Activated B cell treated with CpG ODN at 0.5 μM for 24 hours (primary cell): ENCODE measurements at regions not wholly inside any gene's neighbourhood (a gene's known extent, or its start where the extent isn't known, plus 50 kb on each side); places are given as distances from the start of the nearest gene placed in this dataset.

Experiments used
- ATAC-seq: fragments of 200-7000 bp; cut with Tn5 transposase; one replicate; pipeline ENCODE4 v1.10.0; 2021; ENCODE audit warnings: low read depth, mild to moderate bottlenecking, moderate library complexity
- CTCF ChIA-PET: fragments of 350-600 bp; sonication (Branson Sonifier 250); formaldehyde crosslinking; loops from one replicate; lab custom pipeline; 2021; ENCODE audit warnings: antibody characterized with exemption; lab: Charles Lee
- POLR2A ChIA-PET: fragments of 350-600 bp; sonication (Branson Sonifier 250); formaldehyde crosslinking; loops from one replicate; lab custom pipeline; 2021; ENCODE audit warnings: antibody characterized with exemption; lab: Charles Lee
- DNase-seq: peaks from one replicate; pipeline ENCODE4 v3.0.0; 2022
- H3K27ac Mint-ChIP-seq: one replicate; pipeline ENCODE4 v1.8.0; 2020; ENCODE audit warnings: mixed read lengths
- H3K27me3 Mint-ChIP-seq: one replicate; pipeline ENCODE4 v1.8.0; 2021; ENCODE audit warnings: mixed read lengths
- H3K36me3 Mint-ChIP-seq: one replicate; pipeline ENCODE4 v1.8.0; 2021; ENCODE audit warnings: low read depth, mixed read lengths
- H3K4me1 Mint-ChIP-seq: one replicate; pipeline ENCODE4 v1.8.0; 2021; ENCODE audit warnings: mixed read lengths
- H3K4me3 Mint-ChIP-seq: one replicate; pipeline ENCODE4 v1.8.0; 2020; ENCODE audit warnings: mild to moderate bottlenecking, mixed read lengths
- H3K9me3 Mint-ChIP-seq: one replicate; pipeline ENCODE4 v1.8.0; 2020; ENCODE audit warnings: mixed read lengths
- intact Hi-C: fragments of 100-400 bp; cut with micrococcal nuclease; formaldehyde crosslinking; loops from one replicate; pipeline ENCODE4 v1.15.1; 2024
- TF ChIP-seq, protein P1 (sequence below): fragments of 200-600 bp; IDR thresholded peaks from one replicate; pipeline ENCODE4 v1.8.0; 2022; ENCODE audit warnings: antibody characterized with exemption, mild to moderate bottlenecking

DNA sequence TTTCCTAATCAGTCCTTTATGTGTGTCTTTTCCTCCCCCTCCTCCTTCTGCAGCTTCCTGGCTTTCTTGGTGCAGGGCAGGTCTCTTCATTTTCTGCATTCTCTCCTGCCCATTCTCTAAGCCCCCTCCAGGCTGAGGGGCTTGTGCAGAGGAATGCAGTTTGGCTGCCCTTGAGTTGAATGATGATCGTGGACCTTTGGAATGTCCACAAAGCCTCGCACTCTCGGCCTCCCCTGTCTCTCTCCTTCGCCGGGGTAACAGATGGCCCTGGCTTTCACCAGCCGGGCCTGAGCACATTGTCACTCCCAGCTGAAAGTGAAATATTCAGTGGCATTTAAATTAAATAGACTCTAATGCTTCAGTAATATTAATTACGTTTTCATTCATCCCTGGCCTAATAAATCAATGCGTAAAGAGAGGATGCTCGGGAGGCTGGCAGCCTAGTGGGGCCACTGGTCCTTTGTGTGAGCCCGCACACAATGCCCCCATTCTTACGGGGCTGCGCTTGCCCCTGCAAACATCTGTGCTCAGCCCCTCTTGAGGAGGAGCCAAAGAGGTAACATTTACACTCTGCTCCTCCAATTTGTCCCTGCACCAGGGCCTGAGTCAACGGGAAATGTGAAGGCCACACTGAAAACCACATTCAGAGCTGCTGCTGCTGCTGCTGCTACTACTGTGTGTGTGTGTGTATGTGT is 64.9 kb upstream of the PAX6 start:
- POLR2A ChIA-PET, result no interaction called here
- H3K36me3 Mint-ChIP-seq, result no peaks in the 10 kb centered on the region
- ATAC-seq (no peak), DNase-seq (no peak)
- intact Hi-C loops, result loop anchor here (10.0 kb wide), 1 partner anchor 631 kb away; no protein-coding TSS in a partner anchor
- CTCF ChIA-PET, result no interaction called here
- TF ChIP-seq, protein P1, sequence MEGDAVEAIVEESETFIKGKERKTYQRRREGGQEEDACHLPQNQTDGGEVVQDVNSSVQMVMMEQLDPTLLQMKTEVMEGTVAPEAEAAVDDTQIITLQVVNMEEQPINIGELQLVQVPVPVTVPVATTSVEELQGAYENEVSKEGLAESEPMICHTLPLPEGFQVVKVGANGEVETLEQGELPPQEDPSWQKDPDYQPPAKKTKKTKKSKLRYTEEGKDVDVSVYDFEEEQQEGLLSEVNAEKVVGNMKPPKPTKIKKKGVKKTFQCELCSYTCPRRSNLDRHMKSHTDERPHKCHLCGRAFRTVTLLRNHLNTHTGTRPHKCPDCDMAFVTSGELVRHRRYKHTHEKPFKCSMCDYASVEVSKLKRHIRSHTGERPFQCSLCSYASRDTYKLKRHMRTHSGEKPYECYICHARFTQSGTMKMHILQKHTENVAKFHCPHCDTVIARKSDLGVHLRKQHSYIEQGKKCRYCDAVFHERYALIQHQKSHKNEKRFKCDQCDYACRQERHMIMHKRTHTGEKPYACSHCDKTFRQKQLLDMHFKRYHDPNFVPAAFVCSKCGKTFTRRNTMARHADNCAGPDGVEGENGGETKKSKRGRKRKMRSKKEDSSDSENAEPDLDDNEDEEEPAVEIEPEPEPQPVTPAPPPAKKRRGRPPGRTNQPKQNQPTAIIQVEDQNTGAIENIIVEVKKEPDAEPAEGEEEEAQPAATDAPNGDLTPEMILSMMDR, result no peak
- H3K27me3 Mint-ChIP-seq, result peaks cover 9% of the 10 kb centered on the region
- H3K4me1 Mint-ChIP-seq, result no peaks in the 10 kb centered on the region
- H3K27ac Mint-ChIP-seq, result no peak overlapping the region
- no peaks in the 10 kb centered on the region for H3K9me3 Mint-ChIP-seq
- no peak overlapping the region for H3K4me3 Mint-ChIP-seq

DNA sequence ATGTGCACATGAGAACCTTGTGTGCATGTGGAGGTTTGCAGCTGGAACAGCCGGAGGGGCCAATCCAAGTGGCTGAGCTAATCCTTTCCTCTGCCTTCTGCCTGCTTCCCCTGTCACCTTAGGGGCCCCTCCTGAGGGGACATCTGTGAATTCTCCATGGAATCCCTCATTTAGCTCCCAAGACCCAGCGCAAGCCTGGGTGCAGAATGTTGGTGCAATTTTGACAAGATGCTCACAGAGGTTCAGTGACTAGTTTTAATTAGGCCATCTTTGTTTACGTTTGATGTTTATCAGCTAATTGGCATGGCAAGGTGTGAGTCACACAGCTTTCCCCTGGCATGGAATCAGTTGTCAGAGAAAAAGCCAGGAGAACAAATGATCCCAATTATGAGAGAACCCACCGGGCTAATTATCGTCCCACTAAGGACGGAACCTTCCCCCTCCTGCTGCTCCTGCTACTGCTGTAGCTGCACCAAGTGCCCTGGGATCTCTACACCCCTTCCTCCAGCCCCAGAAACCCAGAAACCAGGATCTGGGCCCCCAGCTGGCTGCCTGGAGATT is 63.6 kb upstream of the PAX6 start:
- TF ChIP-seq, protein P1, result no peak
- DNase-seq (no peak), ATAC-seq (no peak)
- intact Hi-C loops, result loop anchor here (10.0 kb wide), 1 partner anchor 630 kb away; no protein-coding TSS in a partner anchor
- ChIA-PET CTCF (no interaction called here), POLR2A (no interaction called here)
- no peak overlapping the region for H3K4me3 Mint-ChIP-seq
- H3K27ac Mint-ChIP-seq, result no peak overlapping the region
- peaks cover 9% of the 10 kb centered on the region for H3K27me3 Mint-ChIP-seq
- H3K36me3 Mint-ChIP-seq, result no peaks in the 10 kb centered on the region
- no peaks in the 10 kb centered on the region for H3K4me1 Mint-ChIP-seq
- no peaks in the 10 kb centered on the region for H3K9me3 Mint-ChIP-seq

DNA sequence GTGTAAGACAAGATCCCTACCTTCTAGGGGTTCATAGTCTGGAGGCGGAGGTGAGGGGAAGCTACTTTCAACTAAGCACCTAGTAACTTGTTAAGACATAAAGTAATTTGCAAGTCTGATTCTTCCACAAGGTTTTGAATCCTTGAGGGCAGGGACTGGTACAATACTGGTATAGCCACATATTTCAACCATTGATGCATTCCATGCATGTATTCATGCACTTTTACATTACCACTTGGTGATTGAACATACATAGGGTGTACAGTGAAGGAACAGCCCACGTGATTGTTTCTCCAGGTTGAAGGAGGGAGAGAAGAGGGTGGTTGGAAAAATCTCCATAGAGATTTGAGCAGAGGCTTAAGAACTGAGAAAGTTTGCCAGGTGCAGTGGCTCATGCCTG is 62.0 kb upstream of the PAX6 start:
- H3K9me3 Mint-ChIP-seq, result no peaks in the 10 kb centered on the region
- ATAC-seq, result no peak
- H3K27ac Mint-ChIP-seq, result no peak overlapping the region
- CTCF ChIA-PET, result no interaction called here
- TF ChIP-seq, protein P1, result no peak
- no peaks in the 10 kb centered on the region for H3K4me1 Mint-ChIP-seq
- intact Hi-C loops, result loop anchor here (10.0 kb wide), 1 partner anchor 628 kb away; no protein-coding TSS in a partner anchor
- no peak for DNase-seq
- POLR2A ChIA-PET, result no interaction called here
- H3K36me3 Mint-ChIP-seq, result no peaks in the 10 kb centered on the region
- H3K4me3 Mint-ChIP-seq, result no peak overlapping the region
- H3K27me3 Mint-ChIP-seq, result peaks cover 9% of the 10 kb centered on the region

DNA sequence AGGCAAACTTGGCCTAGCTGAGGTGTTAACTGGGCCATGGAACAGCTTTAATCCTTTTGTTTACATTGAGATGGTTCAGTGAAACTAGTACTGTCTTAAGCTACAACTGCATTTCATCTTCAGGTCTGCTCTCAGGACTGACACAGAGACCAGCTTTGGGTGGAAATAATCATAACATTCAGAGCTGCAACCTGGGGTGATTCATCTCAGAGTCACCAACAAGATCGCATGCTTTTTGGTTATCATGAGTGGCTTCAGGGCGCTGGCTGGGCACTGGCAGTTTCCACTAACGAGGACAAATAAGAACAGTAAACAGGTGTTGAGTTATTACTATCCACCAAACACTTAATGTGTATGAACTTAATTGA is 60.9 kb upstream of the PAX6 start:
- no peaks in the 10 kb centered on the region for H3K9me3 Mint-ChIP-seq
- peaks cover 9% of the 10 kb centered on the region for H3K27me3 Mint-ChIP-seq
- no peak overlapping the region for H3K4me3 Mint-ChIP-seq
- H3K27ac Mint-ChIP-seq, result no peak overlapping the region
- DNase-seq (no peak), ATAC-seq (no peak)
- intact Hi-C loops, result loop anchor here (10.0 kb wide), 1 partner anchor 627 kb away; no protein-coding TSS in a partner anchor
- TF ChIP-seq, protein P1, result no peak
- CTCF ChIA-PET, result interaction anchor here (1.0 kb wide), 1 partner anchor 765 kb away, joined by 3 read pairs; no protein-coding TSS in a partner anchor
- POLR2A ChIA-PET, result no interaction called here
- H3K36me3 Mint-ChIP-seq, result no peaks in the 10 kb centered on the region
- H3K4me1 Mint-ChIP-seq, result no peaks in the 10 kb centered on the region

DNA sequence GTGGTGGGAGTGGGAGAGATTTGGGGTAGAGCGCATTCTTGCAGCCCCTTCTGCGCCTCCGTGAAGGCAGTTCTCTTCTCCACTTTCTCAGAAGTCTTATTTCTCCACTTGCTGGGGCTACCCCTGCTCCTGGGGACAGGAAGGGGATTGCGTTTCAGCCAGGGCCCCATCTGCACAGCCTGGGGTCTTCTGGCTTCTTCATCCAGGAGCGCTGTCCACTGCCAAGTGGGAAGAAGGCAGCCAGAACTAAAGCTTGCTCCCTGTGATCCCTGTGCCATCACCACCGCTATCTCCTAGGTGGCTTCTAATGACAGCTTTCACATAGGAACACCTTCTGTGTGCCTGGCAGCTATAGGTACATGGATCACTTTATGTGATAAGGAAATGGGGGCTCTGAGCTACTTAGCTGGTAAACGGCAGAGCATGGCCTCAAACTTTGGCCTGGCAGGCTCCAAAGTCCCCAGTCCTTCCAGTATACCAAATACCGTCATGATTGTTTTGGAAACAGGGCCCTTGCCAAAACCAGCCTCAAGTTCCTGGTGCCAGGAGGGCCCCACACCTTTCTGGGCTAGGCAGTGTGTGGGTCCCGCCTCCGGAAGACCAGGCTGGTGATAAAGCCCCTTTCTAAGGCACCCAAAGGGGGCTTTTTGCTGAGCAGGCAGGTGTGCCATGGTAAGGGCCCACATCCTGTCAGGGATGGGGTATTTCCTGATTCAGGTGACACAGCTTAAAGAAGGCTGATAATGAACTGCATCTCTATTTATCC is 60.4 kb upstream of the PAX6 start:
- intact Hi-C loops, result loop anchor here (2.0 to 10.0 kb wide), 2 partner anchors 475 to 627 kb away; no protein-coding TSS in a partner anchor
- POLR2A ChIA-PET, result no interaction called here
- no peak for ATAC-seq

More for the DNA sequence above, 60.4 kb upstream of the PAX6 start:
- Mint-ChIP-seq H3K27me3 (peaks cover 12% of the 10 kb centered on the region), H3K4me1 (no peaks in the 10 kb centered on the region), H3K4me3 (no peak overlapping the region), H3K9me3 (no peaks in the 10 kb centered on the region), H3K27ac (no peak overlapping the region), H3K36me3 (no peaks in the 10 kb centered on the region)
- DNase-seq, result no peak
- TF ChIP-seq, protein P1, result no peak
- CTCF ChIA-PET, result interaction anchor here (1.0 kb wide), 1 partner anchor 764 kb away, joined by 3 read pairs; no protein-coding TSS in a partner anchor
